ENCODE measurements at regions not wholly inside any gene's neighbourhood (a gene's known extent, or its start where the extent isn't known, plus 50 kb on each side); places are given as distances from the start of the nearest gene placed in this dataset.
"Not testable (repeated sequence)": the region's sequence is repeated elsewhere in the genome, so short reads cannot be mapped to it uniquely, and the experiment has no call there.

- no peak overlapping the region for H3K4me3 ChIP-seq (ENCODE audit: low read length)
- no peak for DNase-seq (ENCODE audit: low read depth)
- TF ChIP-seq CTCF (conservative IDR thresholded peaks at IDR 0.05; ENCODE audit: low read depth, low read length), result no peak
Measured at GRCh38 chr3:6315906-6316305, 545.0 kb upstream of the GRM7 start.

- DNase-seq (ENCODE audit: low read depth), result no peak
- no peak overlapping the region for H3K4me3 ChIP-seq (ENCODE audit: low read length)
- TF ChIP-seq CTCF (conservative IDR thresholded peaks at IDR 0.05; ENCODE audit: low read depth, low read length), result no peak
Measured at GRCh38 chr3:6321999-6322398, 538.9 kb upstream of the GRM7 start.

GRCh38 chr3:6326771-6327170 lies 534.1 kb upstream of the GRM7 start:
- H3K4me3 ChIP-seq (ENCODE audit: low read length), result no peak overlapping the region
- TF ChIP-seq CTCF (conservative IDR thresholded peaks at IDR 0.05; ENCODE audit: low read depth, low read length), result no peak
- no peak for DNase-seq (ENCODE audit: low read depth)

- H3K4me3 ChIP-seq (ENCODE audit: low read length); DNase-seq (ENCODE audit: low read depth): not testable (repeated sequence)
Measured at GRCh38 chr3:6340980-6341325, 520.0 kb upstream of the GRM7 start.

GRCh38 chr3:6351752-6352151 lies 509.2 kb upstream of the GRM7 start:
- H3K4me3 ChIP-seq (ENCODE audit: low read length), result no peak overlapping the region
- DNase-seq (ENCODE audit: low read depth), result no peak
- no peak for TF ChIP-seq CTCF (conservative IDR thresholded peaks at IDR 0.05; ENCODE audit: low read depth, low read length)

DNA sequence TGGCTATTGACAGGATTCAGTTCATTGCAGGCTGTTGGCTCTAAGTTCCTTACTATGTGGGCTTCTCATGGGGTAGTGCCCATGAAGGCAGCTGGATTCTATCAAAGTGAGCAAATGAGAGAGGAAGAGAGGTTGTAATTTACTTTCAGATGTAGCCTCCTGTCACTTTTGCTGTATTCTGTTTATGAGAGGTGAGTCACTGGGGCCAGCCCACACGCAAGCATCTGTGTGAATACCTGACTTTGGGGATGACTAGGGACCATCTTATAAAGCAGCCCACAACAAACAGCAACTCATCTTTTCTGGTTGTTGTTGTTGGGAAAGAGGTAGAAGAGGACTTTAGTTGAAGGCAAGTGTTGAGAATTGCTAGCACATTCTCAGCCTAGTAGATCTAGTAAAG lies 506.3 kb upstream of the GRM7 start:
- no peak overlapping the region for H3K4me3 ChIP-seq (ENCODE audit: low read length)
- TF ChIP-seq CTCF (conservative IDR thresholded peaks at IDR 0.05; ENCODE audit: low read depth, low read length), result no peak
- DNase-seq (ENCODE audit: low read depth), result no peak

GRCh38 chr3:6362406-6362805 lies 498.5 kb upstream of the GRM7 start:
- no peak overlapping the region for H3K4me3 ChIP-seq (ENCODE audit: low read length)
- TF ChIP-seq CTCF (conservative IDR thresholded peaks at IDR 0.05; ENCODE audit: low read depth, low read length), result no peak
- no peak for DNase-seq (ENCODE audit: low read depth)

DNA sequence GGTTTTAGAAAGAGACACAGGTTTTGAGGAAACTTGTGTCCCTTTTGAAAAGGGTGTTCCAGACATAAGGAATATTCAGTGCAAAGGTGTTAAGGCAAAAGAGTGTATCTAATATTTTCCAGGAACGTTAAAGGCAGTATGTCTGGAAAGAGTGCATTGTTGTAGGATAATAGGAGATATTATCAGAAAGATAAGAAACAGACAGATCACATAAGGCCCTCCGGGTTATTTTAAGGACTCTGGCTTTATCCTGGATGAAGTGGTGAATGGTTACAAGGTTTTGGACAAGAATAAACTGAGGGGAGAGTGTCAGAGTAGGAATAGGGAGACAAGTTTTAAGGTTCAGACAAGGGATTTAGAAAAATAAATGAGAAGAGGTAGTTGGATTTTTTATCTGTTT lies 493.7 kb upstream of the GRM7 start:
- TF ChIP-seq CTCF (conservative IDR thresholded peaks at IDR 0.05; ENCODE audit: low read depth, low read length), result no peak
- no peak overlapping the region for H3K4me3 ChIP-seq (ENCODE audit: low read length)
- no peak for DNase-seq (ENCODE audit: low read depth)
